SU-DHL-6 (cell line): ENCODE measurements at regions not wholly inside any gene's neighbourhood (a gene's known extent, or its start where the extent isn't known, plus 50 kb on each side); places are given as distances from the start of the nearest gene placed in this dataset.

Experiments used
- H2AFZ ChIP-seq: fragments of 200-600 bp; sonication (generic); 2 replicates; pipeline ENCODE4 v1.6.1; 2014; ENCODE audit warnings: low read depth, mild to moderate bottlenecking, moderate library complexity, mixed read lengths, antibody characterized with exemption, low read length; ENCODE audit not compliant: severe bottlenecking
- H3F3A ChIP-seq: fragments of 200-600 bp; shearing (Covaris generic); 2 replicates; pipeline ENCODE4 v1.6.0; 2016; ENCODE audit warnings: antibody characterized with exemption, mild to moderate bottlenecking; ENCODE audit not compliant: insufficient read depth
- H3K27ac ChIP-seq: fragments of 200-600 bp; sonication (generic); 2 replicates; pipeline ENCODE4 v1.5.1; 2016; ENCODE audit warnings: low read depth, mild to moderate bottlenecking, low read length, moderate library complexity, mixed read lengths
- H3K27me3 ChIP-seq: fragments of 200-600 bp; sonication (generic), shearing (Covaris generic); 2 replicates; pipeline ENCODE4 v1.6.0; 2014; ENCODE audit warnings: mild to moderate bottlenecking, low read length
- H3K36me3 ChIP-seq: fragments of 200-600 bp; sonication (generic); 2 replicates; pipeline ENCODE4 v1.6.1; 2014; ENCODE audit warnings: mild to moderate bottlenecking, low read length, mixed read lengths
- H3K4me2 ChIP-seq: fragments of 300-600, 200-600 bp; shearing (Covaris generic), sonication (generic); 2 replicates; pipeline ENCODE4 v1.6.0; 2014; ENCODE audit warnings: low read length, low read depth, mild to moderate bottlenecking; ENCODE audit not compliant: poor library complexity, severe bottlenecking
- H3K4me3 ChIP-seq: fragments of 200-600 bp; sonication (generic); 2 replicates; pipeline ENCODE4 v1.5.1; 2014; ENCODE audit warnings: antibody characterized with exemption, low read length, mild to moderate bottlenecking, mixed read lengths; ENCODE audit not compliant: insufficient read depth, poor library complexity, severe bottlenecking
- H3K79me2 ChIP-seq: fragments of 200-600 bp; sonication (generic); 2 replicates; pipeline ENCODE4 v1.6.1; 2014; ENCODE audit warnings: mild to moderate bottlenecking, low read length, moderate library complexity; ENCODE audit not compliant: insufficient read depth
- H3K9ac ChIP-seq: fragments of 200-600 bp; sonication (generic); 2 replicates; pipeline ENCODE4 v1.7.0; 2014; ENCODE audit warnings: mild to moderate bottlenecking, low read length
- H3K9me2 ChIP-seq: fragments of 200-600 bp; sonication (generic); replicated peaks from 2 replicates; pipeline ENCODE4 v1.6.1; 2014; ENCODE audit warnings: low read length; ENCODE audit not compliant: insufficient read depth
- H3K9me3 ChIP-seq: fragments of 200-600 bp; sonication (generic); 2 replicates; pipeline ENCODE4 v1.6.1; 2014; ENCODE audit warnings: low read length, mixed read lengths; ENCODE audit not compliant: insufficient read depth
- H4K20me1 ChIP-seq: fragments of 200-600 bp; sonication (generic); 2 replicates; pipeline ENCODE4 v1.6.1; 2014; ENCODE audit warnings: low read depth, mild to moderate bottlenecking, antibody characterized with exemption, low read length, moderate library complexity, mixed read lengths
- CTCF ChIP-seq: fragments of 200-600 bp; sonication (generic); IDR thresholded peaks from one replicate; pipeline ENCODE4 v1.5.1; 2017; ENCODE audit warnings: antibody characterized with exemption, mild to moderate bottlenecking, low read length, moderate library complexity; ENCODE audit not compliant: insufficient read depth, poor library complexity, severe bottlenecking
- EZH2phosphoT487 ChIP-seq: fragments of 200-600 bp; sonication (generic), shearing (Covaris generic); conservative IDR thresholded peaks from 2 replicates; pipeline ENCODE4 v1.6.1; 2018; ENCODE audit warnings: mild to moderate bottlenecking, antibody characterized with exemption, low read length, moderate library complexity, mixed read lengths

- H3K4me3 ChIP-seq, result no peak overlapping the region
- H3K4me2 ChIP-seq, result no peak overlapping the region
- no peaks in the 10 kb centered on the region for H3F3A ChIP-seq
- H3K9me2 ChIP-seq, result no peaks in the 10 kb centered on the region
- H3K27me3 ChIP-seq, result peaks cover 3% of the 10 kb centered on the region; the same call in 1 of the 2 replicates
- no peaks in the 10 kb centered on the region for H4K20me1 ChIP-seq
- no peak overlapping the region for H3K27ac ChIP-seq
- H3K9ac ChIP-seq, result no peak overlapping the region
- H3K36me3 ChIP-seq, result no peaks in the 10 kb centered on the region
- no peaks in the 10 kb centered on the region for H3K79me2 ChIP-seq
- TF ChIP-seq CTCF (no peak), EZH2phosphoT487 (no peak)
- peaks cover 5% of the 10 kb centered on the region; the same call in 1 of the 2 replicates for H3K9me3 ChIP-seq
- H2AFZ ChIP-seq, result no peak overlapping the region
Observed at GRCh38 chr12:124214574-124214973, 80.3 kb upstream of the RFLNA start.

- Histone ChIP-seq H3K9ac (no peak overlapping the region), H3K9me3 (peaks cover 5% of the 10 kb centered on the region; the same call in 1 of the 2 replicates), H3K4me3 (no peak overlapping the region), H4K20me1 (no peaks in the 10 kb centered on the region), H3F3A (no peaks in the 10 kb centered on the region), H3K36me3 (no peaks in the 10 kb centered on the region), H3K9me2 (no peaks in the 10 kb centered on the region), H3K79me2 (no peaks in the 10 kb centered on the region), H3K27ac (no peak overlapping the region), H3K27me3 (peaks cover 3% of the 10 kb centered on the region; the same call in 1 of the 2 replicates), H3K4me2 (no peak overlapping the region), H2AFZ (no peak overlapping the region)
- TF ChIP-seq EZH2phosphoT487 (no peak), CTCF (no peak)
Observed at GRCh38 chr12:124216966-124217365, 77.9 kb upstream of the RFLNA start.

GRCh38 chr12:124217508-124218242 is 77.2 kb upstream of the RFLNA start:
- Histone ChIP-seq H4K20me1 (no peaks in the 10 kb centered on the region), H3F3A (no peaks in the 10 kb centered on the region), H3K4me2 (no peak overlapping the region), H3K9ac (no peak overlapping the region), H3K79me2 (no peaks in the 10 kb centered on the region), H3K4me3 (no peak overlapping the region), H3K27ac (no peak overlapping the region), H3K9me2 (no peaks in the 10 kb centered on the region), H3K9me3 (peaks cover 5% of the 10 kb centered on the region; the same call in 1 of the 2 replicates), H3K27me3 (peaks cover 3% of the 10 kb centered on the region; the same call in 1 of the 2 replicates), H3K36me3 (no peaks in the 10 kb centered on the region), H2AFZ (no peak overlapping the region)
- no peak for TF ChIP-seq CTCF
- no peak for TF ChIP-seq EZH2phosphoT487
